ENCODE measurements at regions not wholly inside any gene's neighbourhood (a gene's known extent, or its start where the extent isn't known, plus 50 kb on each side); places are given as distances from the start of the nearest gene placed in this dataset.
"Not testable (repeated sequence)": the region's sequence is repeated elsewhere in the genome, so short reads cannot be mapped to it uniquely, and the experiment has no call there.

DNA sequence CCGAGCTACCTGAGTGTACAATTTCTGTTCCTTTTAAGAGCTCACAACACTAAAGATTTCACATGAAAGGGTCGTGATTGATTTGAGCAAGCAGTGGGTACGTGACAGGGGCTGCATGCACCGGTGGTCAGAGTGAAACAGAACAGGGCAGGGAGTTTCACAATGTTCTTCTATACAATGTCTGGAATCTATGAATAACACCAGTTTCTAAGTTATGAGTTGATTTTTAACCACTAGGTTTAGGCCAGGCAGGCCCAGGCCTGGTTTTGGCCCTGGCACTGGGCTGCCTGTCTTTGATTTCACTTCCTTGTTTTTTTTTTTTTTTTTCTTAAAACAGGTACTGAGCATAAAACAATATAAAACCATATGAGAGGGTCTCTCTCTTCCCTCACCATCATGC is 642.2 kb downstream of the DOK5 start:
- H3K36me3 ChIP-seq (ENCODE audit: insufficient read depth, low read depth, low read length); H3K27me3 ChIP-seq (ENCODE audit: insufficient read depth, low read length); H3K4me1 ChIP-seq (ENCODE audit: insufficient read depth, low read length); H3K4me3 ChIP-seq (ENCODE audit: low read length); H3K9me3 ChIP-seq (ENCODE audit: insufficient read depth, low read depth, low read length); H3K9ac ChIP-seq (ENCODE audit: low read depth, low read length); H3K27ac ChIP-seq (ENCODE audit: low read length): not testable (repeated sequence)

DNA sequence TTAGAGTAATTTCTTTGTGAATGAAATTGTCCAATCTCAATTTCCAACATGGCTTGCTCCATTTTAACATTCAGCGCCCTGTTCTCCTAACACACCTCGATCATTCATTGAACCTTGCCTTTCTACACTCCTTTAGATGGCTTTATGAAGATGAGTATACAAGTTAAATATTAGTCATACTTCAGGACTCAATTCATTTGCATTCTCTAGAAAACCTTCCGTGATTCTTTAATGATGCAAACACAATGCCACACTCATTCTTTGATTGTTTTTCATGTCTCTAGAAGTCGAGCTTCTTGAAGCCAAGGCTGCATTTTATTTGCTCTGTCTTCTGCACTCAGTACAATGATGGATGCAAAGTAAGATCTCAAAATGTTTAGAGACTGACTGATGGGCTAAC is 641.2 kb downstream of the DOK5 start:
- H3K9me3 ChIP-seq (ENCODE audit: insufficient read depth, low read depth, low read length): no peaks in the 10 kb centered on the region
- no peaks in the 10 kb centered on the region for H3K36me3 ChIP-seq (ENCODE audit: insufficient read depth, low read depth, low read length)
- H3K4me1 ChIP-seq (ENCODE audit: insufficient read depth, low read length): no peaks in the 10 kb centered on the region
- no peak overlapping the region for H3K4me3 ChIP-seq (ENCODE audit: low read length)
- H3K9ac ChIP-seq (ENCODE audit: low read depth, low read length): no peak overlapping the region
- H3K27me3 ChIP-seq (ENCODE audit: insufficient read depth, low read length): no peaks in the 10 kb centered on the region
- no peak overlapping the region for H3K27ac ChIP-seq (ENCODE audit: low read length)

DNA sequence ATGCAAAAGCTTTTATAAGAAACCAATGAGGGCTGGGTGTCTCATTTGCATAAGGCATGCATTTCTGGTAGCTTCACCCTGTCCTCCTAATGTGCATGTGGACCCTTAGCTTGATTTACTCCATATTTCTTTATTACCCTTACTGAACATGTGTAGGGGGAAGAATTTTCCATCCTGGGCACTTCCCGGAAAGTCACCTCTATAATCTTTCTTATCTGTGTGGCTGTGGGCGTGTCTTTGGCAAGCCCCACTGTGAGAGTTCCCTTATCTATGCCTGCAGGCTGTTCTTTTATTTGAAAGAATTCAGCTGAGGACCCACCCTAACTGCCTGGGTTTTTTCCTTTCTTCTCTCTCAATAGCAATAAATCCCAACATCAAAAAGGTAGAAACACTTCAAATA is 627.8 kb downstream of the DOK5 start:
- H3K4me3 ChIP-seq (ENCODE audit: low read length): no peak overlapping the region
- no peaks in the 10 kb centered on the region for H3K36me3 ChIP-seq (ENCODE audit: insufficient read depth, low read depth, low read length)
- H3K27ac ChIP-seq (ENCODE audit: low read length): no peak overlapping the region
- H3K27me3 ChIP-seq (ENCODE audit: insufficient read depth, low read length): no peaks in the 10 kb centered on the region
- H3K9me3 ChIP-seq (ENCODE audit: insufficient read depth, low read depth, low read length): no peaks in the 10 kb centered on the region
- H3K4me1 ChIP-seq (ENCODE audit: insufficient read depth, low read length): no peaks in the 10 kb centered on the region
- H3K9ac ChIP-seq (ENCODE audit: low read depth, low read length): no peak overlapping the region

DNA sequence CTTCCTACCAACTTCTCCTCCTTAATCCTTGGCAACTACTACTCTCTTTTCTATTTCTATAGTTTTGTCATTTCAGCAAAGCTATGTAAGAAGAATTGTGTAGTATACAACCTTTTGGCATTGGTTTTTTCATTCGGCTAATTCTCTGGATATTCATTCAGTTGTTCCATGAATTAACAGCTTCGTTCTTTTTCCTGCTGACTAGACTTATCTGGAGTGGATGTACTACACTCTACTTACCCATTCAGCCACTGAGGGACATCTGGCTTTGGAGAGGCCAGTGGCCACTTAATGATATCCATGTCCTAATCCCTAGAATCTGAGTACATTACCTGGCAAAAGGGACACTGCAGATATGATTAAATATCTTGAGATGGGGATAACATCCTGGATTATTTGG is 623.9 kb downstream of the DOK5 start:
- Histone ChIP-seq H3K4me1 (ENCODE audit: insufficient read depth, low read length) (no peaks in the 10 kb centered on the region; the same call in 1 of the 2 replicates), H3K4me3 (ENCODE audit: low read length) (no peak overlapping the region), H3K9me3 (ENCODE audit: insufficient read depth, low read depth, low read length) (no peaks in the 10 kb centered on the region), H3K27ac (ENCODE audit: low read length) (no peak overlapping the region), H3K27me3 (ENCODE audit: insufficient read depth, low read length) (no peaks in the 10 kb centered on the region), H3K36me3 (ENCODE audit: insufficient read depth, low read depth, low read length) (no peaks in the 10 kb centered on the region), H3K9ac (ENCODE audit: low read depth, low read length) (no peak overlapping the region)

DNA sequence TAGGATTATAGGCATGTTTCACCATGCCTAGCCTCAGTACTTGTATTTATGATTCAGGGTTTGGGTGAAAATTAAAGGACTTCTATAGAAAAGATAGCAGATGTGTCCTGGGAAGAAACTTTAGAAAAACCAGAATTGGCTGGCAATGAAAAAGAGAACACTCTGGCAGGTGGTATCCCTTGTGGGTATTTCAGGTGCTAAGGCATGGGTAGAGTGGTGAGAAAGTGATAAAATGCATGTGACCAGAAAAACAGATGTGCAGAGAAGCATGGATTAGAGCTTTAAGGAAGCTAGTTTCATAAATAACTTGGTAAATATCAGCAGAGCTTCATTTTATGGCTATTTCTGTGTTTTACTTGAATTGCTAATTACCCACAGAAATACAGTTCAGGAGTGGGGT is 622.2 kb downstream of the DOK5 start:
- Histone ChIP-seq H3K27me3 (ENCODE audit: insufficient read depth, low read length) (no peaks in the 10 kb centered on the region), H3K4me3 (ENCODE audit: low read length) (no peak overlapping the region), H3K36me3 (ENCODE audit: insufficient read depth, low read depth, low read length) (no peaks in the 10 kb centered on the region), H3K9me3 (ENCODE audit: insufficient read depth, low read depth, low read length) (no peaks in the 10 kb centered on the region), H3K4me1 (ENCODE audit: insufficient read depth, low read length) (no peaks in the 10 kb centered on the region; the same call in 1 of the 2 replicates), H3K9ac (ENCODE audit: low read depth, low read length) (no peak overlapping the region), H3K27ac (ENCODE audit: low read length) (no peak overlapping the region)

DNA sequence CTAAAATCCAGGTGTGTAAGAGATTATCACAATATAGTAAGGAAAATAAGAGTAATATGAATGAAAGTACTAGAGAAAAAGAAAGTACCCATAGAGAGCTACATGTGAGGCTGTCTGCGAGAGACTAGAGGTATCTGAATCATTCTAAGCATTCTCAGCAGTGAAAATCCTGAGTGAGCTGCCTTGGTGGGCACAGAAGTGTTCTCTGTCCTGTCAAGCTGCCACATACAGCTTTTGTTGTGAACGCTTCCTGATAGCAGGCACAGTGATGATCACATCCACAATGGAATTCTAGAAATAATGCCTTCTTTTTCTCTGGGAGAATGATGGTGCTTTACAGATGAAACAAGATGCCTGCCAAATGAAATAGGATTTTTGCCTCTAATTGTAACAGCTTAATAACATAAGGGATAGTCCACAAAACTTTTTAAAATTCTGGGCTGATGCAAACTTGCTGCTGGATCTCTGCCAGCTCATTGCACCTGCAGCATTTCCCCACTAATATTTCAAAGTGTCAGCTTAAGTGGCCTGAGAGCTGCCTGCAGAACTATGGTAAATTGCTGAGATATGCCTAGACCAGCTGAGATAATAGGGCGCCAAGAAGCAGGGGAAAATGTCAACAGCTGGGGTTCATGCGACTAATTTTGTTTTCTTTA is 620.5 kb downstream of the DOK5 start:
- Histone ChIP-seq H3K9me3 (ENCODE audit: insufficient read depth, low read depth, low read length) (no peaks in the 10 kb centered on the region), H3K36me3 (ENCODE audit: insufficient read depth, low read depth, low read length) (no peaks in the 10 kb centered on the region), H3K27me3 (ENCODE audit: insufficient read depth, low read length) (no peaks in the 10 kb centered on the region), H3K9ac (ENCODE audit: low read depth, low read length) (no peak overlapping the region), H3K4me3 (ENCODE audit: low read length) (no peak overlapping the region), H3K4me1 (ENCODE audit: insufficient read depth, low read length) (no peaks in the 10 kb centered on the region; the same call in 1 of the 2 replicates), H3K27ac (ENCODE audit: low read length) (no peak overlapping the region)

DNA sequence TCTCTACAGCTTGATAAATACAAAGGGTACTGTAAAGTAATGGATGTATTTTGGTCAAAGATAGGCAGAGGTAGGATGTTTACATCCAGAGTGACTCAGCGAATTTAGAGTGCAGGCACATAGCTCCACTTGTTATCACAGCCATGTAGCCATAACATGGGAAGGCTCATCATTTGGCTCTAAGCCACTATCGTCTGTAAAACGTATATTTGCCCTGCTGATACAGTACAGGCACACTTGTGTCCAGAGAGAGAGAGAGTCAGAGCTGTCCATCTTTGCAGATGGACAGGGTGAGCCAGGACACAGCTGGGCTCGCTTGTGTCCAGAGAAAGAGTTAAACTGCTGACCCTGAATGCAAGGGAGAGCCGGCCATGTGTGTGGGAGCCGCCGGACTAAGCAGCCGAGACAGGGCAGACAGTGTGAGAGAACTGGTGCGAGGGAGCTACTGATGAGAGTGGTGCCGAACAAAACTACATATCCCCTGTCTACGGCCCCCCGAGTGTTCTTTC is 619.0 kb downstream of the DOK5 start:
- Histone ChIP-seq H3K27me3 (ENCODE audit: insufficient read depth, low read length) (no peaks in the 10 kb centered on the region), H3K9me3 (ENCODE audit: insufficient read depth, low read depth, low read length) (no peaks in the 10 kb centered on the region), H3K9ac (ENCODE audit: low read depth, low read length) (no peak overlapping the region), H3K27ac (ENCODE audit: low read length) (no peak overlapping the region), H3K36me3 (ENCODE audit: insufficient read depth, low read depth, low read length) (no peaks in the 10 kb centered on the region), H3K4me3 (ENCODE audit: low read length) (no peak overlapping the region), H3K4me1 (ENCODE audit: insufficient read depth, low read length) (no peaks in the 10 kb centered on the region; the same call in none of the 2 replicates)

DNA sequence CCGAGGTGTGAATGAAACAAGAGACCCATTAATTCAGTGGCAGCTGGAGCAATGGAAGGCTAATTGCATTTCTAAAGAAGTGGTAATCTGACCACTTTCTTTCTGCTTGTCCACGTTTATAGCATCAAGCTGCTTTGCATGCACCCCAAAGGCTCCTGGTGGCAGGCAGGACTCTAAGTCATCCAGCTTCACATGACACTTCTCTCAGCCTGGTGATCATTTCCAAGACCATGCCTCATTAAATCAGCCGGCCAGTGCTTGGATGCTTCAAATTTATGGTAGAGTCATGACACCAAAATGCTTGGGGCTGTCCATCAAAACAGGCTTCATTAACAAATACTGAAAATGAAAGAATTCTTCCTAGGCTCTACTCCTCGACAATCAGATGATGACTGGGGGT is 614.9 kb downstream of the DOK5 start:
- Histone ChIP-seq H3K27me3 (ENCODE audit: insufficient read depth, low read length) (no peaks in the 10 kb centered on the region), H3K4me3 (ENCODE audit: low read length) (no peak overlapping the region), H3K36me3 (ENCODE audit: insufficient read depth, low read depth, low read length) (no peaks in the 10 kb centered on the region), H3K4me1 (ENCODE audit: insufficient read depth, low read length) (no peaks in the 10 kb centered on the region; the same call in none of the 2 replicates), H3K27ac (ENCODE audit: low read length) (no peak overlapping the region), H3K9me3 (ENCODE audit: insufficient read depth, low read depth, low read length) (no peaks in the 10 kb centered on the region), H3K9ac (ENCODE audit: low read depth, low read length) (no peak overlapping the region)

DNA sequence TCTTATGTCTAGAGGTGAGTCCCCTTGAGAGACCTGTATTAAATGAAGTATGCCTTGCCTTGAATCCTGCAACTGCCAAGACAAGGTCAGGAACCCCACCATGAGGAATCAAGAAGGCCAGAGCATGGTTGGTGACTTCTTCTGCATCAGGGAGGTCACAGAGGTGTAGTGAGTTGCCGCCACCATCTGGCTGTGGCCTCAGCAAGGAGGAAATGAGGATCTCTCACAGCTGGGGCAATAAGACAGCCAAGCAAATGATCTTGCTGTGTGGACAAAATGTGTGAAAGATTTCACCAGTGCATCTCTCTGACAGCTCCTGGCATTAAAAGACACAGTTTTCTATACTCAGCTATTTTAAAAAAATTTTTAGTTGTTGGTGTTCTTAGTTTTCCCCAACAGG is 611.0 kb downstream of the DOK5 start:
- H3K4me1 ChIP-seq (ENCODE audit: insufficient read depth, low read length): no peaks in the 10 kb centered on the region; the same call in 1 of the 2 replicates
- no peaks in the 10 kb centered on the region for H3K27me3 ChIP-seq (ENCODE audit: insufficient read depth, low read length)
- no peaks in the 10 kb centered on the region for H3K36me3 ChIP-seq (ENCODE audit: insufficient read depth, low read depth, low read length)
- H3K9me3 ChIP-seq (ENCODE audit: insufficient read depth, low read depth, low read length): no peaks in the 10 kb centered on the region
- H3K27ac ChIP-seq (ENCODE audit: low read length): no peak overlapping the region
- no peak overlapping the region for H3K9ac ChIP-seq (ENCODE audit: low read depth, low read length)
- no peak overlapping the region for H3K4me3 ChIP-seq (ENCODE audit: low read length)

DNA sequence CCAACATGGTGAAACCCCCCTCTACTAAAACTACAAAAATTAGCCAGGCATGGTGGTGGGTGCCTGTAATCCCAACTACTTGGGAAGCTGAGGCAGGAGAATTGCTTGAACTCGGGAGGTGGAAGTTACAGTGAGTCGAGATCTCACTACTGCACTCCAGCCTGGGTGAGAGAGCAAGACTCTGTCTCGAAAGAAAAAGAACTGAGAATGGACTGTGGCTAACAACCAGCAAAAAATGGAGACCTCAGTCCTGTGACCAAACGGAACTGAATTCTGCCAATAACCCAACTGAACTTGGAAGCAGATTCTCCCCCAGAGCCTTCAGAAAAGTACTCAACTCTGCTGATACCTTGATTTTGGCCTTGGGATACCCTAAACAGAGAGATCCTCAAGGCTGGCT is 604.5 kb downstream of the DOK5 start:
- Histone ChIP-seq H3K9ac (ENCODE audit: low read depth, low read length) (no peak overlapping the region), H3K4me1 (ENCODE audit: insufficient read depth, low read length) (no peaks in the 10 kb centered on the region), H3K36me3 (ENCODE audit: insufficient read depth, low read depth, low read length) (no peaks in the 10 kb centered on the region), H3K9me3 (ENCODE audit: insufficient read depth, low read depth, low read length) (no peaks in the 10 kb centered on the region), H3K4me3 (ENCODE audit: low read length) (no peak overlapping the region), H3K27ac (ENCODE audit: low read length) (no peak overlapping the region), H3K27me3 (ENCODE audit: insufficient read depth, low read length) (no peaks in the 10 kb centered on the region)

DNA sequence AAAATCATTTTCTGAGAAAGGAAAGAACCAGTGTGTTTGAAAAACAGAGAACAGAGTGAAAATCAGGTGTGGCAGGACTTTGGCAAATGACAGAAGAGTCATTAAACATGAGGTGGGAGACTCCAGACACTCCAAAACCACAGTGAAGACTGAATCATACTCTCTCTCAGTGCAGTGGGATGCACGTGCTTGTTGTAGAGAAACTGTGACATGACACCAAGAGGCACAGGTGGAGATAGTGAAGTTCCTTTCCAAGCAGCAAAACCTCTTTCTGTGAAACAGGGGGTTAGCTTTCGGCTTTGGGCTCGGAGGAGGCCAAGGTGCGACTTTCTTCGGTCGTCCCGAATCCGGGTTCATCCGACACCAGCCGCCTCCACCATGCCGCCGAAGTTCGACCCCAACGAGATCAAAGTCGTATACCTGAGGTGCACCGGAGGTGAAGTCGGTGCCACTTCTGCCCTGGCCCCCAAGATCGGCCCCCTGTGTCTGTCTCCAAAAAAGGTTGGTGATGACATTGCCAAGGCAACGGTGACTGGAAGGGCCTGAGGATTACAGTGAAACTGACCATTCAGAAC is 599.0 kb downstream of the DOK5 start:
- H3K4me1 ChIP-seq (ENCODE audit: insufficient read depth, low read length); H3K27me3 ChIP-seq (ENCODE audit: insufficient read depth, low read length); H3K9me3 ChIP-seq (ENCODE audit: insufficient read depth, low read depth, low read length); H3K36me3 ChIP-seq (ENCODE audit: insufficient read depth, low read depth, low read length); H3K4me3 ChIP-seq (ENCODE audit: low read length); H3K27ac ChIP-seq (ENCODE audit: low read length); H3K9ac ChIP-seq (ENCODE audit: low read depth, low read length): not testable (repeated sequence)

DNA sequence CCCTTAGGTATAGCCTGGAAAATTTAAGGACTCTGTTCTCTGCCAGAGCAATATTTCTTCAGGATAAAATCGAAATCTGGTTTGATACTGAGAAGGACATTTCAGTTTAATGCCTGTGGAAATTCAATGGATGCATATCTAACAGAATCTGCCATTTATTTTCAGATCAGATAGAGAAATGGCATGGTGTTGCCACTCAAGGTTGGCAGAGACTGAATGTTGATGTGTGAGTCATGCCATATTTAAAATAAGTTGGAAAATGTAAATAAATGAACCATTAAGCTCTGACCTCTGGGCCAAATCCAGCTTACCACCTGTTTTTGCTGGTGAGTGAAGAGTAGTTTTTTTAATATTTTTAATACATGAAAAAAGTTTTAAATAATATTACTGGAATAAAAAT is 594.6 kb downstream of the DOK5 start:
- Histone ChIP-seq H3K27ac (ENCODE audit: low read length) (no peak overlapping the region), H3K27me3 (ENCODE audit: insufficient read depth, low read length) (no peaks in the 10 kb centered on the region), H3K4me1 (ENCODE audit: insufficient read depth, low read length) (no peaks in the 10 kb centered on the region), H3K4me3 (ENCODE audit: low read length) (no peak overlapping the region), H3K9me3 (ENCODE audit: insufficient read depth, low read depth, low read length) (no peaks in the 10 kb centered on the region), H3K36me3 (ENCODE audit: insufficient read depth, low read depth, low read length) (no peaks in the 10 kb centered on the region), H3K9ac (ENCODE audit: low read depth, low read length) (no peak overlapping the region)

Measured in iPS-20b (cell line).